H1 (cell line): ENCODE measurements at regions not wholly inside any gene's neighbourhood (a gene's known extent, or its start where the extent isn't known, plus 50 kb on each side); places are given as distances from the start of the nearest gene placed in this dataset.

Experiments
- CTCF ChIA-PET: fragments of 300-600 bp; sonication (Branson Sonifier 250); formaldehyde crosslinking; loops from one replicate; lab custom pipeline; 2021; ENCODE audit not compliant: partially characterized antibody; lab: Charles Lee
- POLR2A ChIA-PET: fragments of 300-600 bp; sonication (Branson Sonifier 250); formaldehyde crosslinking; loops from one replicate; lab custom pipeline; 2021; ENCODE audit warnings: inconsistent platforms; ENCODE audit not compliant: partially characterized antibody; lab: Charles Lee
- DNase-seq, 2 experiments: peaks; one replicate each; pipeline versions ENCODE4 v3.0.0 to v3.0.0-alpha.2; 2010 to 2022; ENCODE audit warnings: low spot score in 2 of 2, low read depth in 1 of 2, mixed read lengths in 1 of 2
- FAIRE-seq: peaks from 2 replicates; lab custom pipeline; 2011; peaks lifted over from hg19 to GRCh38; lab: Jason Lieb, UNC
- H2AFZ ChIP-seq: 2 replicates; pipeline ENCODE4 v1.8.1; 2012; ENCODE audit warnings: low read length, inconsistent platforms
- H2AK5ac ChIP-seq: 2 replicates; pipeline ENCODE4 v1.6.1; 2013; ENCODE audit warnings: low read depth, low read length
- H2BK120ac ChIP-seq: replicated peaks from 2 replicates; pipeline ENCODE3; 2013; ENCODE audit warnings: low read depth, low read length, inconsistent platforms
- H2BK12ac ChIP-seq: 2 replicates; pipeline ENCODE4 v1.6.1; 2013; ENCODE audit warnings: low read depth, low read length
- H2BK15ac ChIP-seq: 2 replicates; pipeline ENCODE4 v1.6.1; 2013; ENCODE audit warnings: low read length
- H2BK20ac ChIP-seq: 2 replicates; pipeline ENCODE4 v1.6.1; 2013; ENCODE audit warnings: low read length
- H2BK5ac ChIP-seq: 2 replicates; pipeline ENCODE4 v1.6.1; 2013; ENCODE audit warnings: low read depth, low read length
- H3K14ac ChIP-seq: 2 replicates; pipeline ENCODE4 v1.6.1; 2013; ENCODE audit warnings: inconsistent platforms; ENCODE audit not compliant: insufficient read length
- H3K18ac ChIP-seq: 2 replicates; pipeline ENCODE4 v1.6.1; 2013; ENCODE audit warnings: low read length; ENCODE audit errors: extremely low read depth
- H3K23ac ChIP-seq: 2 replicates; pipeline ENCODE4 v1.6.1; 2013; ENCODE audit warnings: inconsistent platforms; ENCODE audit not compliant: insufficient read length
- H3K23me2 ChIP-seq: 2 replicates; pipeline ENCODE4 v1.6.1; 2013; ENCODE audit warnings: low read depth, low read length
- H3K27ac ChIP-seq: 2 replicates; pipeline ENCODE4 v1.6.1; 2011; ENCODE audit warnings: low read depth, low read length, inconsistent platforms
- H3K27me3 ChIP-seq, 4 experiments: replicated peaks in 1 of 4; 1 replicate in 1 of 4; 2 replicates in 3 of 4; pipeline versions ENCODE4 v1.6.1 to v1.8.1; 2011 to 2013; ENCODE audit warnings: low read length in 3 of 4, mild to moderate bottlenecking in 3 of 4, inconsistent platforms in 2 of 4, mixed read lengths in 2 of 4, moderate library complexity in 1 of 4; ENCODE audit not compliant: control insufficient read depth in 3 of 4, insufficient read depth in 3 of 4; ENCODE audit errors: extremely low read depth in 1 of 4
- H3K36me3 ChIP-seq, 4 experiments: 2 replicates each; pipeline versions ENCODE4 v1.6.1 to v1.8.1; 2011 to 2013; ENCODE audit warnings: mild to moderate bottlenecking in 4 of 4, low read length in 3 of 4, moderate library complexity in 2 of 4, control low read depth in 1 of 4, inconsistent platforms in 1 of 4; ENCODE audit not compliant: insufficient read depth in 4 of 4, control insufficient read depth in 2 of 4
- H3K4ac ChIP-seq: replicated peaks from 2 replicates; pipeline ENCODE3; 2013; ENCODE audit warnings: low read length, low read depth, mixed read lengths, inconsistent platforms; ENCODE audit not compliant: insufficient read length
- H3K4me1 ChIP-seq, 4 experiments: replicated peaks in 1 of 4; 1 replicate in 1 of 4; 2 replicates in 3 of 4; pipeline versions ENCODE4 v1.6.1 to v1.8.1; 2011 to 2013; ENCODE audit warnings: low read length in 3 of 4, inconsistent platforms in 2 of 4, mixed read lengths in 1 of 4; ENCODE audit not compliant: insufficient read depth in 4 of 4, control insufficient read depth in 3 of 4
- H3K4me2 ChIP-seq, 2 experiments: 2 replicates each; pipeline versions ENCODE4 v1.6.1 to v1.8.1; 2011 to 2013; ENCODE audit warnings: low read depth in 2 of 2, low read length in 2 of 2, control low read depth in 1 of 2, inconsistent platforms in 1 of 2, mild to moderate bottlenecking in 1 of 2; ENCODE audit not compliant: insufficient read depth in 1 of 2
- H3K4me3 ChIP-seq, 4 experiments: fragments of 200-600, 300-600 bp in 1 of 4; sonication (generic), shearing (Covaris generic), sonication (Bioruptor Twin) in 1 of 4; 2 replicates each; pipeline versions ENCODE4 v1.5.1 to v1.8.1; 2011 to 2016; ENCODE audit warnings: low read length in 4 of 4, low read depth in 3 of 4, control low read depth in 2 of 4, inconsistent platforms in 2 of 4, mild to moderate bottlenecking in 2 of 4, mixed read lengths in 1 of 4, moderate library complexity in 1 of 4; ENCODE audit not compliant: insufficient read depth in 2 of 4; ENCODE audit errors: extremely low read depth in 1 of 4
- H3K56ac ChIP-seq: replicated peaks from 2 replicates; pipeline ENCODE3; 2013; ENCODE audit warnings: low read depth, mild to moderate bottlenecking, mixed read lengths, low read length, inconsistent platforms; ENCODE audit not compliant: insufficient read length
- H3K79me1 ChIP-seq: 2 replicates; pipeline ENCODE4 v1.6.1; 2013; ENCODE audit warnings: low read depth, low read length, control low read depth
- H3K79me2 ChIP-seq, 2 experiments: 2 replicates each; pipeline versions ENCODE4 v1.6.1 to v1.8.1; 2012 to 2013; ENCODE audit warnings: low read length in 2 of 2, mild to moderate bottlenecking in 2 of 2, inconsistent platforms in 1 of 2; ENCODE audit not compliant: insufficient read depth in 2 of 2, control insufficient read depth in 1 of 2
- H3K9ac ChIP-seq, 4 experiments: replicated peaks in 1 of 4; 1 replicate in 1 of 4; 2 replicates in 3 of 4; pipeline versions ENCODE4 v1.6.1 to v1.8.1; 2011 to 2013; ENCODE audit warnings: low read depth in 3 of 4, low read length in 3 of 4, control low read depth in 2 of 4, mild to moderate bottlenecking in 2 of 4, moderate library complexity in 2 of 4, inconsistent platforms in 1 of 4; ENCODE audit errors: extremely low read depth in 1 of 4
- H3K9me3 ChIP-seq, 2 experiments: 2 replicates each; pipeline versions ENCODE4 v1.6.1 to v1.8.1; 2012 to 2013; ENCODE audit warnings: mild to moderate bottlenecking in 2 of 2, moderate library complexity in 2 of 2, control low read depth in 1 of 2, inconsistent platforms in 1 of 2, low read depth in 1 of 2, low read length in 1 of 2, mixed read lengths in 1 of 2; ENCODE audit not compliant: insufficient read depth in 2 of 2
- H4K20me1 ChIP-seq, 2 experiments: replicated peaks in 1 of 2; 2 replicates each; pipeline versions ENCODE3 to v1.8.1; 2011 to 2013; ENCODE audit warnings: inconsistent platforms in 2 of 2, low read length in 2 of 2, mild to moderate bottlenecking in 1 of 2; ENCODE audit not compliant: insufficient read depth in 2 of 2, control insufficient read depth in 1 of 2
- H4K5ac ChIP-seq: 2 replicates; pipeline ENCODE4 v1.6.1; 2013; ENCODE audit warnings: low read length, low read depth, mixed read lengths, inconsistent platforms; ENCODE audit not compliant: insufficient read length
- H4K8ac ChIP-seq: 2 replicates; pipeline ENCODE4 v1.8.0; 2013; ENCODE audit warnings: mild to moderate bottlenecking, moderate library complexity, low read length, inconsistent platforms; ENCODE audit not compliant: insufficient read depth; ENCODE audit errors: extremely low read depth
- H4K91ac ChIP-seq: replicated peaks from 2 replicates; pipeline ENCODE3; 2013; ENCODE audit warnings: low read length, mixed read lengths, inconsistent platforms; ENCODE audit not compliant: insufficient read length
- BCL11A ChIP-seq, 2 experiments: IDR thresholded peaks; one replicate each; pipeline ENCODE4 v1.6.1; 2011; ENCODE audit warnings: low read depth in 2 of 2, low read length in 2 of 2, mild to moderate bottlenecking in 2 of 2
- CREB1 ChIP-seq: IDR thresholded peaks from 2 replicates; pipeline ENCODE4 v1.6.1; 2012; ENCODE audit warnings: inconsistent platforms
- RAD21 ChIP-seq, 2 experiments: IDR thresholded peaks in 1 of 2; conservative IDR thresholded peaks in 1 of 2; 2 replicates each; pipeline ENCODE4 v1.6.1; 2011; ENCODE audit warnings: low read depth in 2 of 2, low read length in 2 of 2, improper control_type of control experiment in 1 of 2, inconsistent platforms in 1 of 2, mild to moderate bottlenecking in 1 of 2, moderate library complexity in 1 of 2
- RFX5 ChIP-seq: IDR thresholded peaks from 2 replicates; pipeline ENCODE4 v1.6.1; 2011; ENCODE audit warnings: low read depth, low read length, improper control_type of control experiment, borderline replicate concordance
- YY1 ChIP-seq: IDR thresholded peaks from 2 replicates; pipeline ENCODE4 v1.6.1; 2011; ENCODE audit warnings: low read depth, mild to moderate bottlenecking, low read length
- WGBS, 2 experiments: shearing (Covaris generic) in 1 of 2; methylation state at CpG; one replicate each; pipeline versions ENCODE4 v1.1.6 to v1.1.7; 2013 to 2015; ENCODE audit warnings: low lambda C conversion rate in 2 of 2, mixed read lengths in 2 of 2, inconsistent platforms in 1 of 2, low coverage in 1 of 2, missing lambda C conversion rate in 1 of 2; ENCODE audit not compliant: insufficient replicate concordance in 2 of 2, insufficient coverage in 1 of 2, insufficient read length in 1 of 2; ENCODE audit errors: extremely low coverage in 1 of 2, missing lambda C conversion rate in 1 of 2; 5-methylcytosine and 5-hydroxymethylcytosine counted together
- TF ChIP-seq, protein P1 (sequence below), 3 experiments: IDR thresholded peaks; 1 replicate in 2 of 3; 2 replicates in 1 of 3; pipeline versions ENCODE4 v1.5.1 to v1.6.1; 2011; ENCODE audit warnings: low read length in 3 of 3, mild to moderate bottlenecking in 3 of 3, inconsistent platforms in 2 of 3, low read depth in 1 of 3, moderate library complexity in 1 of 3; ENCODE audit not compliant: insufficient read depth in 1 of 3; ENCODE audit errors: control extremely low read depth in 1 of 3

DNA sequence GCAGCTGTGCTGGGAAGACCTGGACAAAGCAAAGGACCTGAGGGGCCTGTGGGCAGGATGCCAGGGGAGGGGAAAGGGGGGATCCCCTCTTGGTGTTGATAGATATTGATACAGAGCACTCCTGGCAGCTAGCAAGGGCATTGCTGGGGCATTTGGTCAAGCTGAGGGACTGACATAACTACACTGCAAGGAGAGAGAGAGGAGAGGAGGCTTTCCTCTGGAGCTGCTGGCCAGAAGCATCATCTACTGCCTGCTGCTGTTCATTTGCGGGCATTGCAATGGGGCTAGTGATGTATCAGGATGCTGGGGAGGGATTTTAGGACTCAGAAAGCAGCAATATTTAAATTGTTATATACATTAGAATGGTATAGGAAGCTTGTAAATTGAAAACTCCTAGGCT, 142.0 kb downstream of the ZNF648 start:
- Histone ChIP-seq H4K5ac (no peak overlapping the region), H3K4me1 (peaks cover 0 to 3% (median 1%) of the 10 kb centered on the region in 4 experiments; a peak in 4 of 7 replicates), H3K36me3 (no peaks in the 10 kb centered on the region), H2AK5ac (no peak overlapping the region), H3K4ac (no peak overlapping the region), H3K27me3 (no peaks in the 10 kb centered on the region), H4K91ac (no peak overlapping the region), H2BK5ac (no peak overlapping the region), H3K27ac (no peak overlapping the region), H2BK12ac (no peak overlapping the region), H3K9me3 (no peaks in the 10 kb centered on the region), H3K18ac (no peak overlapping the region), H3K14ac (no peak overlapping the region), H3K9ac (no peak overlapping the region), H2BK120ac (no peak overlapping the region), H3K56ac (no peak overlapping the region), H3K4me2 (no peak overlapping the region), H3K23me2 (no peaks in the 10 kb centered on the region), H3K79me1 (no peaks in the 10 kb centered on the region), H3K79me2 (no peaks in the 10 kb centered on the region), H2AFZ (peak overlapping the region; percentile 78; the same call in 1 of the 2 replicates), H2BK20ac (no peak overlapping the region), H3K4me3 (no peak overlapping the region), H4K8ac (peak overlapping the region; percentile 4; the same call in 1 of the 2 replicates), H4K20me1 (no peaks in the 10 kb centered on the region), H2BK15ac (no peak overlapping the region), H3K23ac (no peak overlapping the region)
- POLR2A ChIA-PET, result interaction anchor here (0.9 kb wide), 2 partner anchors 361 to 437 kb away, joined by 3 read pairs; partner anchors contain the start of gene CACNA1E
- CTCF ChIA-PET, result interaction anchor here (0.8 to 8.5 kb wide), 33 partner anchors 9 to 442 kb away, joined by 3 to 54 read pairs (median 4); partner anchors contain the start of gene CACNA1E
- no peak for FAIRE-seq
- DNase-seq, result peak in 1 of 2 experiments; percentile 48
- 86% methylated on average over 1 of the region's 1 CpG; no CpG with 5 or more reads in 1 of the 2 experiments for WGBS, 2 experiments
- 0 out of 2 replicates have a peak, but pooled peaks have one; percentile 15 for TF ChIP-seq YY1
- no peak for TF ChIP-seq BCL11A (IDR thresholded peaks at IDR 0.05; ENCODE audit: low read depth in 2 of 2, low read length in 2 of 2)
- no peak for TF ChIP-seq CREB1
- TF ChIP-seq, protein P1, sequence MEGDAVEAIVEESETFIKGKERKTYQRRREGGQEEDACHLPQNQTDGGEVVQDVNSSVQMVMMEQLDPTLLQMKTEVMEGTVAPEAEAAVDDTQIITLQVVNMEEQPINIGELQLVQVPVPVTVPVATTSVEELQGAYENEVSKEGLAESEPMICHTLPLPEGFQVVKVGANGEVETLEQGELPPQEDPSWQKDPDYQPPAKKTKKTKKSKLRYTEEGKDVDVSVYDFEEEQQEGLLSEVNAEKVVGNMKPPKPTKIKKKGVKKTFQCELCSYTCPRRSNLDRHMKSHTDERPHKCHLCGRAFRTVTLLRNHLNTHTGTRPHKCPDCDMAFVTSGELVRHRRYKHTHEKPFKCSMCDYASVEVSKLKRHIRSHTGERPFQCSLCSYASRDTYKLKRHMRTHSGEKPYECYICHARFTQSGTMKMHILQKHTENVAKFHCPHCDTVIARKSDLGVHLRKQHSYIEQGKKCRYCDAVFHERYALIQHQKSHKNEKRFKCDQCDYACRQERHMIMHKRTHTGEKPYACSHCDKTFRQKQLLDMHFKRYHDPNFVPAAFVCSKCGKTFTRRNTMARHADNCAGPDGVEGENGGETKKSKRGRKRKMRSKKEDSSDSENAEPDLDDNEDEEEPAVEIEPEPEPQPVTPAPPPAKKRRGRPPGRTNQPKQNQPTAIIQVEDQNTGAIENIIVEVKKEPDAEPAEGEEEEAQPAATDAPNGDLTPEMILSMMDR (IDR thresholded peaks at IDR 0.05; ENCODE audit: control extremely low read depth in 1 of 3, insufficient read depth in 1 of 3, low read depth in 1 of 3, low read length in 3 of 3), result peak; percentile 56 to 74 (median 68)
- no peak for TF ChIP-seq RFX5
- peak; percentile 75 to 79 for TF ChIP-seq RAD21 (IDR thresholded peaks at IDR 0.05 in 1 of 2, conservative IDR thresholded peaks at IDR 0.05 in 1 of 2; ENCODE audit: low read depth in 2 of 2, low read length in 2 of 2)
